Neutrophil (primary cell): ENCODE measurements at regions not wholly inside any gene's neighbourhood (a gene's known extent, or its start where the extent isn't known, plus 50 kb on each side); places are given as distances from the start of the nearest gene placed in this dataset.
"Not testable (repeated sequence)": the region's sequence is repeated elsewhere in the genome, so short reads cannot be mapped to it uniquely, and the experiment has no call there.

Experiments
- H3K27ac ChIP-seq: fragments of 200-600 bp; sonication (generic); 2 replicates; pipeline ENCODE4 v1.5.1; 2016; ENCODE audit warnings: mild to moderate bottlenecking, moderate library complexity
- H3K27me3 ChIP-seq: fragments of 200-600 bp; sonication (generic); 2 replicates; pipeline ENCODE4 v1.6.0; 2016; ENCODE audit warnings: mild to moderate bottlenecking
- H3K36me3 ChIP-seq: fragments of 200-600 bp; sonication (generic); 2 replicates; pipeline ENCODE4 v1.5.1; 2017
- H3K4me1 ChIP-seq, 2 experiments: fragments of 200-600 bp in 1 of 2; sonication (generic) in 1 of 2; 1 replicate in 1 of 2; 2 replicates in 1 of 2; pipeline versions ENCODE4 v1.5.1 to v1.6.1; 2013 to 2016; ENCODE audit warnings: low read depth in 1 of 2, low read length in 1 of 2, mild to moderate bottlenecking in 1 of 2, moderate library complexity in 1 of 2; ENCODE audit not compliant: control insufficient read depth in 1 of 2, insufficient read depth in 1 of 2
- H3K4me3 ChIP-seq, 2 experiments: fragments of 200-600 bp in 1 of 2; sonication (generic) in 1 of 2; 1 replicate in 1 of 2; 2 replicates in 1 of 2; pipeline ENCODE4 v1.5.1; 2013 to 2016; ENCODE audit warnings: low read depth in 1 of 2, low read length in 1 of 2, mild to moderate bottlenecking in 1 of 2, moderate library complexity in 1 of 2
- H3K9me3 ChIP-seq: fragments of 200-600 bp; sonication (generic); 2 replicates; pipeline ENCODE4 v1.5.1; 2016
- CTCF ChIP-seq: fragments of 200-600 bp; sonication (generic); IDR thresholded peaks from 2 replicates; pipeline ENCODE4 v1.5.1; 2016; ENCODE audit warnings: antibody characterized with exemption

DNA sequence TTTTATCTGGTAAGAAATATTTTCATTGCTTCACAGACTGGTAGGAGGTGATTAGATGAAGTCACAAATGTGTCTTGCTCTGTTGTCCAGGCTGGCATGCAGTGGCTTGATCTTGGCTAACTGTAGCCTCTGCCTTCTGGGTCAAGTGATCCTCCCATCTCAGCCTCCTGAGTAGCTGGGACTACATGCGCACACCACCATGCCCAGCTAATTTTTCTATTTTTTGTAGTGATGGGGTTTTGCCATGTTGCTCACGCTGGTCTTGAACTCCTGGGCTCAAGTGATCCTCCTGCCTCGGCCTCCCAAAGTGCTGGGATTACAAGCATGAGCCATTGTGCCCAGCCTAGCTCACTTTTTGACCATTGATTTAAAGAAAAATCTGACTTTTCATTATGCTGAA lies 257.9 kb downstream of the GOLGA6L6 start:
- H3K27me3 ChIP-seq, H3K36me3 ChIP-seq, H3K27ac ChIP-seq, H3K4me3 ChIP-seq, H3K4me1 ChIP-seq: not testable (repeated sequence)
- H3K9me3 ChIP-seq: peaks cover 10% of the 10 kb centered on the region

GRCh38 chr15:20282491-20282943 lies 259.1 kb downstream of the GOLGA6L6 start:
- not testable (repeated sequence) for H3K27ac ChIP-seq, H3K27me3 ChIP-seq, H3K36me3 ChIP-seq, H3K4me3 ChIP-seq, H3K4me1 ChIP-seq
- H3K9me3 ChIP-seq: peaks cover 10% of the 10 kb centered on the region

DNA sequence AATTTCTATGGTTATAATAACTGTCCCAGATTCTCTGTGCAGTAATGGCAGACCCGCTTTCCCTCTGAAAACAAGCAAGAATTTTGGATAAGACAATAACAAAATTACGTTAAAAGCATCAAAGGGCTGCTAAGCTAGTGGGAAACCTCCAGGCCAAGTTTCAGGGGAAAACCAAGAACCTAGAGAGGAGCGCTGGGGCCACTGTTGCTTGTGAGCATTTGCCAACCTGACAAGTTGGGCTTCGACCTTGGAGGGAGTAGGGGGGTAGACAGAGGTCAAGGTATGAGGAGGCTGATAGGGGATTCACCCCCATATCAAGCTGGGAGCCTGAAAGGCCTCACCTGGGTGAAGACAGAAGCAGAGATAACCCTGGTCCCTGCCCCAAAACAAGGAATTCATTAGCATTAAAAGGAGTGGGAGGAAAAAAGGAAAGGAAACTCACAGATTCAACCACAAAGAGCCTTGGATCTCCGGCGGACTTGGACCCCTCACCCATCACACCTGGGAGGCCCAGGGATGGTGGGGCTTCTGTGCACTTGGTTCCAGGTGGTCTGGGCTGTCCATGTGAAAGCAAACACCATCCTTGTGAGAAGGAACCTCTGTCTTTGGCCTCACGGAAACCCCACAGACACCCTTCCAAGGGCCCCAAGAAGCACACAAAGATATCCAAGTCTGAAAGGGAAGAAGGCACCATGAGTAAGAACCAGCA lies 259.9 kb downstream of the GOLGA6L6 start:
- H3K9me3 ChIP-seq: peaks cover 10% of the 10 kb centered on the region
- H3K27me3 ChIP-seq, H3K27ac ChIP-seq, H3K4me1 ChIP-seq, H3K4me3 ChIP-seq, H3K36me3 ChIP-seq: not testable (repeated sequence)

DNA sequence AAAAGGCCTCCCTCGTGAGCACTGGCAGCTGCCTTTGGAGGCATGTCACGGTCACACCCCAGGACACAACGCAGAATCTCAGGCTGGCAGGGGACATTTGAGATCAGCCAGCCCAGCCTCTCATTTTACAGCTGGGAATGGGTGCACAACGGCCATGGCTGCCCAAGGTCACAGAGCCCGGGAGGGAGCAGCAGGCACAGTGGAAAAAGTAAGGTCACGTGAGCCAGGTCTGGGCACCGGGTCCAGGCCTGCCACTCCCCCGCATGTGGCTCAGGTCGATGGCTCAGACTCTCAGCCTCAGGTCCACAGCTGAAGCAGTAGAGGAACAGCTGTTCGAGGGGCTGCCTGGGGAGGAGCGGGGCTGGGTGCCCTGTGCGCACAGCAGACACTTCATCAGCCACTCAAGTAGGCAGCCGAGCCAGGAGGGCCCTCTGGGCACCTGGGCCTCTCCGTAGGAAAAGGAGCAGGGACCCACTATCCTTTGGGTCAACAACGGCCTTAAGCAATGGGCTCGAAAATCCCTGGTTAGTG lies 260.6 kb downstream of the GOLGA6L6 start:
- Histone ChIP-seq H3K36me3 (no peaks in the 10 kb centered on the region), H3K27me3 (no peaks in the 10 kb centered on the region), H3K4me1 (no peaks in the 10 kb centered on the region), H3K27ac (no peak overlapping the region), H3K4me3 (no peak overlapping the region), H3K9me3 (peaks cover 10% of the 10 kb centered on the region)
- no peak for TF ChIP-seq CTCF

- not testable (repeated sequence) for H3K9me3 ChIP-seq, H3K4me3 ChIP-seq, H3K27me3 ChIP-seq, H3K4me1 ChIP-seq, H3K27ac ChIP-seq, H3K36me3 ChIP-seq
Observed at GRCh38 chr15:20280141-20280932, 261.3 kb downstream of the GOLGA6L6 start.

GRCh38 chr15:20279056-20279455 lies 262.5 kb downstream of the GOLGA6L6 start:
- H3K27ac ChIP-seq, H3K9me3 ChIP-seq, H3K4me1 ChIP-seq, H3K36me3 ChIP-seq, H3K27me3 ChIP-seq, H3K4me3 ChIP-seq: not testable (repeated sequence)

- not testable (repeated sequence) for H3K9me3 ChIP-seq, H3K27ac ChIP-seq, H3K36me3 ChIP-seq, H3K27me3 ChIP-seq, H3K4me3 ChIP-seq, H3K4me1 ChIP-seq
Observed at GRCh38 chr15:20278376-20278775, 263.2 kb downstream of the GOLGA6L6 start.

DNA sequence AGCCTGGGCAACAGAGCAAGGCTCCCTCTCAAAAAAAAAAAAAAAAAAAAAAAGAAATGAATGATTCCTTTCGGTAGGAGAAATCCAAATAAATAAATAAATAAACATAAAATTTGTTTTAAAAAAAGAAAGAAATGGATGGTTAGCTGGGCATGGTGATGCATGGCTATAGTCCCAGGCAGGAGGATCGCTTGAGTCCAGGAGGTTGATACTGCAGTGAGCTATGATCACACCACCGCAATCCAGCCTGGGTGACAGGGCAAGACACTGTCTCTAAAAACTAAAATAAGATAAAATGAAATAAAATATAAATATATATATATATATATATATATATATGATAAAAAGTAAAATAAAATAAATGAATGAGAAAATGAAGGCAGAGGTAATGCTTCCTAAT lies 264.1 kb downstream of the GOLGA6L6 start:
- H3K4me1 ChIP-seq, H3K4me3 ChIP-seq, H3K27ac ChIP-seq, H3K27me3 ChIP-seq, H3K36me3 ChIP-seq, H3K9me3 ChIP-seq: not testable (repeated sequence)

DNA sequence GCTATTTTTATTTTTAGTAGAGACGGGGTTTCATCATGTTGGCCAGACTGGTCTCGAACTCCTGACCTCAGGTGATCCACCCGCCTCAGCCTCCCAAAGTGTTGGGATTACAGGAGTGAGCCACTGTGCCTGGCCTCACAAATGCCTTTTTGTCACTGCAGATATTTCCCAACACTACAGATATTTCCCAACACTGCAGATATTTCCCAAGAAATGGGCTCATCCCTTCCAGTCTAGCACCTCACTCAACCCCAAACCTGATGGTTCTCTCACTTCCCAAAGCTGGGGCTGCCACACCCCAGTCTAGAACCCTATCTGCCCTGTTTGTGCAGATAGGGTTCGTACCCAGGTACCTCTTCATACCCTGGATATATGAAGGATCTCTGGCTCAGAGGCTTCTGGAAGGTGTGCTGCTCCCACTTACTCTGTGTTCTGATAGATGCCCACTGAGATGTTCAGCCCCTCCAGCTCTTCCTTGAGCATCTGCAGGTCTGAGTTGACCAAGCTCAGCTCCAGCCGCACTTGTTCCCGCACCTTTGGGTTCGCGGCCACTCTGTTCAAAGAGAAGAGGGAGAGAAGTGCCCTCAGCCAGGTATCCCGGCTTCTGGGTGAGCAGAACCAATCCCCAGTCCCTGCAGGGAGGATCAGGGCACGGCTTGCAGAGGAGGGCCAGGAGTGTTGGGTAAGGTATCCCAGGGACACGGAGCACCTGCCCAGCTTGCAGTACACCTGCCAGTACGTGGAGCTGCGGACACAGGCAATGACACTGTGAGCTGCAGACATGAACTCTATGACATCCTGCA lies 265.1 kb downstream of the GOLGA6L6 start:
- H3K36me3 ChIP-seq, H3K9me3 ChIP-seq, H3K27me3 ChIP-seq, H3K4me1 ChIP-seq, H3K27ac ChIP-seq, H3K4me3 ChIP-seq: not testable (repeated sequence)

DNA sequence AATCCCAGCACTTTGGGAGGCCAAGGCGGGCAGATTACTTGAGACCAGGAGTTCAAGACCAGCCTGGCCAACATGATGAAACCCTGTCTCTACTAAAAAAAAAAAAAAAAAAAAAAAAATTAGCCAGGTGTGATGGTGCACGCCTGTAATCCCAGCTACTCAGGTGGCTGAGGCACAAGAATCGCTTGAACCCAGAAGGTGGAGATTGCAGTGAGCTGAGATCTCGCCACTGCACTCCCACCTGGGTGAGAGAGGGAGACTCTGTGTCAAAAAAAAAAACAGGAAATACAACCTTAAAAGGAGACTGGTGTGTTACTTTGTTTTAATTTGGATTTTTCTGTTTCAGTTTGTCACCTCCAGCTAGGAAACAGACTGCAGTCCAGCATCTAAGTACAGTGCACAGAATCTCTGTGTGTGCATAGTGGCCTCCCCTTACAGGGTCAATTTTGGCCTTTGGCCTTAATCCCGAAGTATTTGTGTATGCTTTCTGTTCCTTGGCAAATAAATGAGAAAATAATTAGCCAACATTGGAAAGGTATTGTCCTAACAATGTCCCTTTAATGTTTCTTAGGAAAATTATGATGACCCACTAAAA lies 266.1 kb downstream of the GOLGA6L6 start:
- not testable (repeated sequence) for H3K27ac ChIP-seq, H3K27me3 ChIP-seq, H3K9me3 ChIP-seq, H3K4me1 ChIP-seq, H3K4me3 ChIP-seq, H3K36me3 ChIP-seq
